GM21526 (cell line): ENCODE measurements at regions not wholly inside any gene's neighbourhood (a gene's known extent, or its start where the extent isn't known, plus 50 kb on each side); places are given as distances from the start of the nearest gene placed in this dataset.

Experiments
- ATAC-seq: cut with Tn5 transposase; IDR thresholded peaks from one replicate; pipeline ENCODE4 v1.9.1; 2021; ENCODE audit warnings: moderate library complexity; ENCODE audit not compliant: unreplicated experiment, low FRiP score

- ATAC-seq = no peak
These were observed 172.5 kb downstream of the QDPR start for GRCh38 chr4:17339376-17339775.

- ATAC-seq = no peak
These were observed 174.9 kb downstream of the QDPR start for GRCh38 chr4:17336986-17337385.

- ATAC-seq = peak; percentile 98
These were observed 175.3 kb downstream of the QDPR start for GRCh38 chr4:17336524-17336961.

- no peak for ATAC-seq
These were observed 175.8 kb downstream of the QDPR start for GRCh38 chr4:17336069-17336468.

GRCh38 chr4:17335371-17335770, 176.5 kb downstream of the QDPR start:
- no peak for ATAC-seq

- ATAC-seq = no peak
These were observed 179.4 kb downstream of the QDPR start for GRCh38 chr4:17332478-17332877.

GRCh38 chr4:17329046-17329445, 182.8 kb downstream of the QDPR start:
- no peak for ATAC-seq

- no peak for ATAC-seq
These were observed 183.6 kb downstream of the QDPR start for GRCh38 chr4:17328141-17328815.

- no peak for ATAC-seq
These were observed 184.3 kb downstream of the QDPR start for GRCh38 chr4:17327591-17327990.

GRCh38 chr4:17326756-17327155, 185.1 kb downstream of the QDPR start:
- ATAC-seq = no peak

GRCh38 chr4:17325098-17325497, 186.8 kb downstream of the QDPR start:
- ATAC-seq = no peak

- ATAC-seq = peak; percentile 62
These were observed 187.5 kb downstream of the QDPR start for GRCh38 chr4:17324386-17324830.

GRCh38 chr4:17323554-17324385, 188.1 kb downstream of the QDPR start:
- ATAC-seq = no peak

GRCh38 chr4:17322514-17322913, 189.4 kb downstream of the QDPR start:
- ATAC-seq = no peak

GRCh38 chr4:17320046-17320445, 191.8 kb downstream of the QDPR start:
- no peak for ATAC-seq

GRCh38 chr4:17317526-17317925, 194.4 kb downstream of the QDPR start:
- no peak for ATAC-seq

- no peak for ATAC-seq
These were observed 195.3 kb downstream of the QDPR start for GRCh38 chr4:17316566-17316965.

GRCh38 chr4:17315459-17315858, 196.4 kb downstream of the QDPR start:
- no peak for ATAC-seq

GRCh38 chr4:17313194-17313593, 198.7 kb downstream of the QDPR start:
- ATAC-seq = no peak

GRCh38 chr4:17310269-17310652, 201.6 kb downstream of the QDPR start:
- peak; percentile 82 for ATAC-seq

GRCh38 chr4:17309567-17310268, 202.2 kb downstream of the QDPR start:
- peak; percentile 15 for ATAC-seq
